K562 (cell line): ENCODE measurements at regions not wholly inside any gene's neighbourhood (a gene's known extent, or its start where the extent isn't known, plus 50 kb on each side); places are given as distances from the start of the nearest gene placed in this dataset.
"Not testable (repeated sequence)": the region's sequence is repeated elsewhere in the genome, so short reads cannot be mapped to it uniquely, and the experiment has no call there.

Experiments
- ATF1 ChIP-seq, 2 experiments: fragments of 450-650 bp in 1 of 2; IDR thresholded peaks; 2 replicates each; pipeline ENCODE4 v1.6.1; 2016; ENCODE audit warnings: missing compliant biosample characterization in 1 of 2, missing genetic modification characterization in 1 of 2
- MEF2D ChIP-seq: conservative IDR thresholded peaks from 2 replicates; pipeline ENCODE4 v1.6.1; 2016; ENCODE audit warnings: low read depth, missing genetic modification characterization, missing compliant biosample characterization
- MTA3 ChIP-seq: fragments of 450-650 bp; formaldehyde crosslinking; IDR thresholded peaks from 2 replicates; pipeline ENCODE4 v1.6.1; 2017; ENCODE audit warnings: mild to moderate bottlenecking, borderline replicate concordance
- NBN ChIP-seq: fragments of 450-650 bp; IDR thresholded peaks from 2 replicates; pipeline ENCODE4 v1.6.1; 2016; ENCODE audit warnings: low read depth, mild to moderate bottlenecking
- NFIC ChIP-seq: fragments of 450-650 bp; IDR thresholded peaks from 2 replicates; pipeline ENCODE4 v1.6.1; 2017; ENCODE audit warnings: mild to moderate bottlenecking, inconsistent platforms
- NR4A1 ChIP-seq, 2 experiments: fragments of 250-450 bp in 1 of 2; fragments of 450-650 bp in 1 of 2; sonication (Bioruptor Pico) in 1 of 2; IDR thresholded peaks; 2 replicates each; pipeline versions ENCODE4 v1.4.0 to v1.6.1; 2016 to 2020; ENCODE audit warnings: mild to moderate bottlenecking in 2 of 2, missing compliant biosample characterization in 1 of 2, missing genetic modification characterization in 1 of 2, moderate library complexity in 1 of 2
- PKNOX1 ChIP-seq: fragments of 450-650 bp; IDR thresholded peaks from 2 replicates; pipeline ENCODE4 v1.6.1; 2016
- SMAD4 ChIP-seq: fragments of 250-450 bp; sonication (Bioruptor Pico); conservative IDR thresholded peaks from 2 replicates; pipeline ENCODE4 v1.8.0; 2021; ENCODE audit warnings: inconsistent platforms, mild to moderate bottlenecking, moderate library complexity
- TRIM24 ChIP-seq, 2 experiments: fragments of 450-650 bp; IDR thresholded peaks; 2 replicates each; pipeline ENCODE4 v1.6.1; 2016
- ZBTB40 ChIP-seq, 2 experiments: fragments of 450-650 bp in 1 of 2; sonication (generic) in 1 of 2; formaldehyde crosslinking in 1 of 2; IDR thresholded peaks; 2 replicates each; pipeline versions ENCODE4 v1.7.1 to v1.9.0; 2016 to 2022; ENCODE audit warnings: inconsistent platforms in 1 of 2, mild to moderate bottlenecking in 1 of 2, missing genetic modification reagents in 1 of 2

DNA sequence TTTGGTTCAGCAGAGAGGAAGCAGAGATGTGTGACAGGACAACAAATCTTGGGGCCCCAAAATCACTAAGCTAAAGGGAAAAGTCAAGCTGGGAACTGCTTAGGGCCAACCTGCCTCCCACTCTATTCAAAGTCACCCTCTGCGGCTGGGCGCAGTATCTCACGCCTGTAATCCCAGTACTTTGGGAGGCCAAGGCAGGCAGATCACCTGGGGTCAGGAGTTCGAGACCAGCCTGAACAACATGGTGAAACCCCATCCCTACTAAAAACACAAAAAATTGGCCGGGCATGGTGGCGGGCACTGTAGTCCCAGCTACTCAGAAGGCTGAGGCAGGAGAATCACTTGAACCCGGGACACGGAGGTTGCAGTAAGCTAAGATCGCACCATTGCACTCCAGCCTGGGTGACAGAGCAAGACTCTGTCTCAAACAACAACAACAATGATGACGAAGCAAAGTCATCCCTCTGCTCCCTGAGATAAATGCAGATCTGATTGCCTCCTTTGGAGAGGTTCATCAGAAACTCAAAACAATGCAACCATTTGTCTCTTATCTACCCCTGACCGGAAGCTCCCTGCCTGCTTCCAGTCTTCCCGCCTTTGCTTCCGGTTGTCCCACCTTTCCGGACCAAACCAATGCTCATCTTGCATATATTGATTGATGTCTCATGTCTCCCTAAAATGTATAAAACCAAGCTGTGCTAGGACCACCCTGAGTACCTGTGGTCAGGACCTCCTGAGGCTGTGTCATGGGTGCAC is 136.4 kb upstream of the AFDN start (continued):
- TF ChIP-seq MTA3: 0 out of 2 replicates have a peak, but pooled peaks have one; percentile 39
- peak; percentile 28 to 70; a peak in 2 of 4 replicates for TF ChIP-seq TRIM24 (IDR thresholded peaks at IDR 0.05)
- TF ChIP-seq ATF1, NR4A1, ZBTB40 (CRISPR knock-in tag; IDR thresholded peaks at IDR 0.05): not testable (repeated sequence)
- peak; percentile 66 for TF ChIP-seq ATF1 (tag; IDR thresholded peaks at IDR 0.05)
- TF ChIP-seq NFIC: 0 out of 2 replicates have a peak, but pooled peaks have one; percentile 24
- TF ChIP-seq SMAD4: peak; percentile 43; the same call in 1 of the 2 replicates
- peak; percentile 59; the same call in 1 of the 2 replicates for TF ChIP-seq NR4A1 (tag; IDR thresholded peaks at IDR 0.05)
- peak; percentile 92 for TF ChIP-seq ZBTB40 (IDR thresholded peaks at IDR 0.05)
- peak; percentile 30; the same call in 1 of the 2 replicates for TF ChIP-seq MEF2D (tag)
- TF ChIP-seq NBN: peak; percentile 30; the same call in 1 of the 2 replicates
- TF ChIP-seq PKNOX1: peak; percentile 95
